OCI-LY3 (cell line): ENCODE measurements at regions not wholly inside any gene's neighbourhood (a gene's known extent, or its start where the extent isn't known, plus 50 kb on each side); places are given as distances from the start of the nearest gene placed in this dataset.

Source experiments
- H2AFZ ChIP-seq: fragments of 200-600, 300-600 bp; shearing (Covaris generic); 2 replicates; pipeline ENCODE4 v1.6.0; 2014; ENCODE audit warnings: antibody characterized with exemption, low read depth, low read length
- H3K27ac ChIP-seq: fragments of 200-600, 300-600 bp; sonication (generic); 2 replicates; pipeline ENCODE4 v1.5.1; 2014; ENCODE audit warnings: mild to moderate bottlenecking, low read length, moderate library complexity, mixed read lengths
- H3K27me3 ChIP-seq: fragments of 200-600, 300-600 bp; sonication (generic); 2 replicates; pipeline ENCODE4 v1.6.1; 2014; ENCODE audit warnings: low read depth, low read length, mixed read lengths
- H3K36me3 ChIP-seq: fragments of 200-600, 300-600 bp; sonication (generic); replicated peaks from 2 replicates; pipeline ENCODE3; 2014; ENCODE audit warnings: low read depth, low read length, mixed read lengths
- H3K4me1 ChIP-seq: fragments of 300-600, 200-600 bp; sonication (generic); 2 replicates; pipeline ENCODE4 v1.6.1; 2014; ENCODE audit warnings: low read length, mixed read lengths
- H3K4me2 ChIP-seq: fragments of 200-600, 300-600 bp; sonication (generic); 2 replicates; pipeline ENCODE4 v1.6.1; 2014; ENCODE audit warnings: low read length, mixed read lengths
- H3K4me3 ChIP-seq: fragments of 300-600, 200-600 bp; sonication (generic); 2 replicates; pipeline ENCODE4 v1.5.1; 2014; ENCODE audit warnings: antibody characterized with exemption, mild to moderate bottlenecking, low read length, moderate library complexity
- H3K79me2 ChIP-seq: fragments of 300-600, 200-600 bp; shearing (Covaris generic); 2 replicates; pipeline ENCODE4 v1.6.1; 2014; ENCODE audit warnings: mild to moderate bottlenecking, low read length, mixed read lengths
- H3K9ac ChIP-seq: fragments of 300-600, 200-600 bp; shearing (Covaris generic); 2 replicates; pipeline ENCODE4 v1.6.0; 2014; ENCODE audit warnings: mild to moderate bottlenecking, low read length, moderate library complexity
- H3K9me3 ChIP-seq: fragments of 200-600, 300-600 bp; shearing (Covaris generic); 2 replicates; pipeline ENCODE4 v1.6.1; 2014; ENCODE audit warnings: low read length, mixed read lengths; ENCODE audit not compliant: insufficient read depth
- H4K20me1 ChIP-seq: fragments of 200-600, 300-600 bp; sonication (generic); 2 replicates; pipeline ENCODE4 v1.6.1; 2016; ENCODE audit warnings: low read length, mixed read lengths; ENCODE audit not compliant: insufficient read depth
- EZH2phosphoT487 ChIP-seq: fragments of 200-600 bp; shearing (Covaris generic); IDR thresholded peaks from 2 replicates; pipeline ENCODE4 v1.6.1; 2018; ENCODE audit warnings: antibody characterized with exemption, mixed run types, low read depth
- TF ChIP-seq, protein P1 (sequence below): fragments of 200-600, 300-600 bp; sonication (generic); IDR thresholded peaks from 2 replicates; pipeline ENCODE4 v1.5.1; 2014; ENCODE audit warnings: antibody characterized with exemption, low read length, low read depth

DNA sequence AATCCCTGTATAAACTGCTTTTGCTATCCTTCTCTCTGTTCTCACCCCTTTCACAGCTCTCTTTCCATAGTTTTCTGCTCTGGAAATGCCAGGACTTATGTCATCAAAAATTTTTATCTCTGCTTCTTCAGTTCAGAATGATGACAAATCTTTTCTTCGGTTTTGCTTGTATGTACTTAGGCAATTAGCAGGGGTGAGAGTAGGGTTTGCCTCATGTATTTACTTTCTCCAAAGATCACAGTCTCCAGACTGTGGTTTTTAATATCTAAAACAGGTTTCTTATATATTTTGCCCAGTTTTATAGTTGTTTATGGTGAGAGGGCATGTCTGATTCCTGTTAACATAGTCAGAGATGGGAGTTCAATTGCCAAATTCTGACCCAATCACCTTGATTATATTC is 235.4 kb upstream of the LYPLAL1 start:
- Histone ChIP-seq H3K27me3 (0 out of 2 replicates have a peak, but pooled peaks cover 3% of the 10 kb centered on the region), H3K27ac (no peak overlapping the region)
- no peak for TF ChIP-seq EZH2phosphoT487
- TF ChIP-seq, protein P1, sequence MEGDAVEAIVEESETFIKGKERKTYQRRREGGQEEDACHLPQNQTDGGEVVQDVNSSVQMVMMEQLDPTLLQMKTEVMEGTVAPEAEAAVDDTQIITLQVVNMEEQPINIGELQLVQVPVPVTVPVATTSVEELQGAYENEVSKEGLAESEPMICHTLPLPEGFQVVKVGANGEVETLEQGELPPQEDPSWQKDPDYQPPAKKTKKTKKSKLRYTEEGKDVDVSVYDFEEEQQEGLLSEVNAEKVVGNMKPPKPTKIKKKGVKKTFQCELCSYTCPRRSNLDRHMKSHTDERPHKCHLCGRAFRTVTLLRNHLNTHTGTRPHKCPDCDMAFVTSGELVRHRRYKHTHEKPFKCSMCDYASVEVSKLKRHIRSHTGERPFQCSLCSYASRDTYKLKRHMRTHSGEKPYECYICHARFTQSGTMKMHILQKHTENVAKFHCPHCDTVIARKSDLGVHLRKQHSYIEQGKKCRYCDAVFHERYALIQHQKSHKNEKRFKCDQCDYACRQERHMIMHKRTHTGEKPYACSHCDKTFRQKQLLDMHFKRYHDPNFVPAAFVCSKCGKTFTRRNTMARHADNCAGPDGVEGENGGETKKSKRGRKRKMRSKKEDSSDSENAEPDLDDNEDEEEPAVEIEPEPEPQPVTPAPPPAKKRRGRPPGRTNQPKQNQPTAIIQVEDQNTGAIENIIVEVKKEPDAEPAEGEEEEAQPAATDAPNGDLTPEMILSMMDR: no peak

DNA sequence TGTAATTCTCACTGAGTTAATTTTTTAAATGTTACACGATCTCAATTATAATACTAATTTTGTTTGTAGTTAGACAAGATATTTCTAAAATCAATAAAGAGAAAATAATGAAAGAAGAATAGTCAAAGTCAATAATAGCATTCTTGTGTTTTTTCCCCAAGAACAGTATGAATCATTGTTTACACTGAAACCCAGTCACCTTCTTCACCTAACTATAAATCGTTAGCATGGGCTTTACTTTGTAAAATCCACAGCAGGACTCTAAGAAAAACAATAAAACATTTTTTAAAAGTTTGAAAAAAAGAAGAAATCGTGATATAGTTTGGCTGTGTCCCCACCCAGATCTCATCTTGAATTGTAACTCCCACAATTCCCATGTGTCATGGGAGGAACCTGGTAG is 234.6 kb upstream of the LYPLAL1 start:
- TF ChIP-seq, protein P1: no peak
- no peak for TF ChIP-seq EZH2phosphoT487
- no peak overlapping the region for H3K4me3 ChIP-seq
- H4K20me1 ChIP-seq: no peaks in the 10 kb centered on the region
- no peaks in the 10 kb centered on the region for H3K79me2 ChIP-seq
- no peaks in the 10 kb centered on the region for H3K36me3 ChIP-seq
- H3K27me3 ChIP-seq: 0 out of 2 replicates have a peak, but pooled peaks cover 3% of the 10 kb centered on the region
- no peak overlapping the region for H3K4me2 ChIP-seq
- no peak overlapping the region for H3K27ac ChIP-seq
- no peak overlapping the region for H3K9ac ChIP-seq
- no peaks in the 10 kb centered on the region for H3K4me1 ChIP-seq
- H2AFZ ChIP-seq: no peak overlapping the region
- no peaks in the 10 kb centered on the region for H3K9me3 ChIP-seq

More for the DNA sequence above, 235.4 kb upstream of the LYPLAL1 start:
- no peak overlapping the region for H3K9ac ChIP-seq
- H3K9me3 ChIP-seq: no peaks in the 10 kb centered on the region
- no peaks in the 10 kb centered on the region for H4K20me1 ChIP-seq
- no peak overlapping the region for H2AFZ ChIP-seq
- H3K4me3 ChIP-seq: no peak overlapping the region
- no peaks in the 10 kb centered on the region for H3K36me3 ChIP-seq
- no peak overlapping the region for H3K4me2 ChIP-seq
- no peaks in the 10 kb centered on the region for H3K79me2 ChIP-seq
- no peaks in the 10 kb centered on the region for H3K4me1 ChIP-seq

DNA sequence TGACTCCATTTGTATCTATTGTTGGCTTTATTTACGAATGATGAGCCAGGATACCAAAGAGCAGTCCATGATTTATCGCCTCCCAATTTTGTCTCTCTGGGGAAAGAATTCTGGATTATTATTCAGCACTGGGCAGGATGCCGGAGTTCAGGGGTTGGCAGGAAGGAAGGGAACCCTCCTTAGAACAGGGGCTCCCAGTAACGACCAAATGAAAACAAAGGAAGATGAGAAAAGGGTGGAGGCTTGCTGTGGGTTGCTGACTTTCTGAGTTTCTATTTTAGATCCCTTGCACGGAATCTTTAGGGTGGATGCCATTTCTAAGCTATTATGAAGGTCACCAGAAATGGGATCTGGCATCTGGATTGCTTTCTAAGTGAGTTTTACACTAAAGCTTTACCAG is 231.2 kb upstream of the LYPLAL1 start:
- Histone ChIP-seq H3K4me1 (no peaks in the 10 kb centered on the region), H3K27me3 (0 out of 2 replicates have a peak, but pooled peaks cover 3% of the 10 kb centered on the region), H3K27ac (no peak overlapping the region), H2AFZ (no peak overlapping the region), H3K4me2 (no peak overlapping the region), H3K9ac (no peak overlapping the region), H4K20me1 (no peaks in the 10 kb centered on the region), H3K36me3 (no peaks in the 10 kb centered on the region), H3K4me3 (no peak overlapping the region), H3K79me2 (no peaks in the 10 kb centered on the region), H3K9me3 (no peaks in the 10 kb centered on the region)
- TF ChIP-seq, protein P1: no peak
- no peak for TF ChIP-seq EZH2phosphoT487

DNA sequence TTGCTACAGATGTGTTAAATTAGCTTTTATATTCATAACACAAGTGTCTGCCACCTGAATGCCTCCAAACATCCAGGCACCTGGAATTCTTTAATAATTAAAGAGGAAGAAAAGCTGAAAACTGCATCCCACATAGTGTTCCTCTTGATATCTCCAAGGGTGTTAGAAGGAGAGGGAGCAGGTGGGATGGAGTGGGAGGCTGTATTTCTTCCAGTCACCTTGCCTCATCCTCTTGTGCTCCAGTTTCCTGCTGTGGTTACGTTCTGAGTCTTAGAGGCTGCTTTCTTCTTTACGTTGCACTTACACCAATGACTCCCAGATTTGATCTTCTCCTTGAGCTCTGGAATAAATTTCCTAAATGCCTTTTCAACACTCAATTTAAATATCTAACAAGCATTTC is 230.3 kb upstream of the LYPLAL1 start:
- no peak overlapping the region for H3K4me3 ChIP-seq
- H2AFZ ChIP-seq: no peak overlapping the region
- H3K36me3 ChIP-seq: no peaks in the 10 kb centered on the region
- H3K4me1 ChIP-seq: no peaks in the 10 kb centered on the region
- TF ChIP-seq, protein P1: no peak
- TF ChIP-seq EZH2phosphoT487: no peak
- no peak overlapping the region for H3K27ac ChIP-seq
- H3K79me2 ChIP-seq: no peaks in the 10 kb centered on the region
- H3K9me3 ChIP-seq: no peaks in the 10 kb centered on the region
- no peak overlapping the region for H3K4me2 ChIP-seq
- no peaks in the 10 kb centered on the region for H4K20me1 ChIP-seq
- H3K9ac ChIP-seq: no peak overlapping the region
- 0 out of 2 replicates have a peak, but pooled peaks cover 3% of the 10 kb centered on the region for H3K27me3 ChIP-seq
